ENCODE measurements at regions not wholly inside any gene's neighbourhood (a gene's known extent, or its start where the extent isn't known, plus 50 kb on each side); places are given as distances from the start of the nearest gene placed in this dataset.
"Not testable (repeated sequence)": the region's sequence is repeated elsewhere in the genome, so short reads cannot be mapped to it uniquely, and the experiment has no call there.

GRCh38 chr2:67579806-67580205, 182.7 kb downstream of the ETAA1 start:
- no peaks in the 10 kb centered on the region for H3K36me3 ChIP-seq (ENCODE audit: control insufficient read depth, insufficient read depth, low read length)
- WGBS (ENCODE audit: insufficient coverage) = 60% methylated on average over 1 of the region's 1 CpG
- no peak overlapping the region for H3K4me3 ChIP-seq (ENCODE audit: low read length)
- H3K36me3 Mint-ChIP-seq = peaks cover 14% of the 10 kb centered on the region
- TF ChIP-seq CTCF (IDR thresholded peaks at IDR 0.05) = no peak
- H3K27ac Mint-ChIP-seq = no peak overlapping the region
- no peak for ATAC-seq
- H3K27me3 Mint-ChIP-seq (ENCODE audit: low read depth in 2 of 2) = no peaks in the 10 kb centered on the region
- intact Hi-C loops (cut with micrococcal nuclease) = no loop called here
- H3K4me3 Mint-ChIP-seq = no peak overlapping the region
- no peaks in the 10 kb centered on the region for H3K4me1 ChIP-seq (ENCODE audit: control insufficient read depth, insufficient read depth, low read length)
- H3K9me3 Mint-ChIP-seq = peaks cover 4 to 5% of the 10 kb centered on the region in 2 donors
- no peak for DNase-seq
- peaks cover 8% of the 10 kb centered on the region for H3K9me3 ChIP-seq (ENCODE audit: control insufficient read depth, insufficient read depth, low read length)
- peaks cover 8 to 9% of the 10 kb centered on the region in 2 donors for H3K4me1 Mint-ChIP-seq
- H3K27ac ChIP-seq (ENCODE audit: low read length) = no peak overlapping the region
- no peaks in the 10 kb centered on the region for H3K27me3 ChIP-seq (ENCODE audit: control insufficient read depth, insufficient read depth, low read length)

GRCh38 chr2:67581751-67582150, 184.6 kb downstream of the ETAA1 start:
- no peaks in the 10 kb centered on the region for H3K4me1 ChIP-seq (ENCODE audit: control insufficient read depth, insufficient read depth, low read length)
- H3K27ac ChIP-seq (ENCODE audit: low read length) = no peak overlapping the region
- peaks cover 19% of the 10 kb centered on the region in 2 donors for H3K9me3 Mint-ChIP-seq
- peaks cover 32% of the 10 kb centered on the region for H3K36me3 Mint-ChIP-seq
- H3K27me3 ChIP-seq (ENCODE audit: control insufficient read depth, insufficient read depth, low read length) = no peaks in the 10 kb centered on the region
- DNase-seq (no peak), ATAC-seq (no peak)
- TF ChIP-seq CTCF (IDR thresholded peaks at IDR 0.05) = no peak
- H3K27ac Mint-ChIP-seq = no peak overlapping the region
- H3K4me3 ChIP-seq (ENCODE audit: low read length) = no peak overlapping the region
- intact Hi-C loops (cut with micrococcal nuclease) = no loop called here
- no peak overlapping the region for H3K4me3 Mint-ChIP-seq
- H3K27me3 Mint-ChIP-seq (ENCODE audit: low read depth in 2 of 2) = peaks cover 0 to 2% of the 10 kb centered on the region in 2 donors
- peaks cover 8 to 9% of the 10 kb centered on the region in 2 donors for H3K4me1 Mint-ChIP-seq
- H3K36me3 ChIP-seq (ENCODE audit: control insufficient read depth, insufficient read depth, low read length) = no peaks in the 10 kb centered on the region
- H3K9me3 ChIP-seq (ENCODE audit: control insufficient read depth, insufficient read depth, low read length) = peaks cover 10% of the 10 kb centered on the region
- 80% methylated on average over 4 of the region's 7 CpGs for WGBS (ENCODE audit: insufficient coverage)

GRCh38 chr2:67583185-67583584, 186.1 kb downstream of the ETAA1 start:
- Mint-ChIP-seq H3K4me3 (no peak overlapping the region), H3K27me3 (ENCODE audit: low read depth in 2 of 2) (peaks cover 0 to 2% of the 10 kb centered on the region in 2 donors), H3K4me1 (peaks cover 8 to 9% of the 10 kb centered on the region in 2 donors), H3K9me3 (peaks cover 17 to 23% of the 10 kb centered on the region in 2 donors), H3K36me3 (peaks cover 32% of the 10 kb centered on the region), H3K27ac (no peak overlapping the region)
- H3K9me3 ChIP-seq (ENCODE audit: control insufficient read depth, insufficient read depth, low read length) = peaks cover 10% of the 10 kb centered on the region
- DNase-seq (no peak), ATAC-seq (no peak)
- no peaks in the 10 kb centered on the region for H3K27me3 ChIP-seq (ENCODE audit: control insufficient read depth, insufficient read depth, low read length)
- WGBS (ENCODE audit: insufficient coverage) = 100% methylated on average over 1 of the region's 2 CpGs
- H3K4me1 ChIP-seq (ENCODE audit: control insufficient read depth, insufficient read depth, low read length) = no peaks in the 10 kb centered on the region
- H3K27ac ChIP-seq (ENCODE audit: low read length) = no peak overlapping the region
- H3K4me3 ChIP-seq (ENCODE audit: low read length) = no peak overlapping the region
- TF ChIP-seq CTCF (IDR thresholded peaks at IDR 0.05) = no peak
- intact Hi-C loops (cut with micrococcal nuclease) = no loop called here
- no peaks in the 10 kb centered on the region for H3K36me3 ChIP-seq (ENCODE audit: control insufficient read depth, insufficient read depth, low read length)

GRCh38 chr2:67585400-67585799, 188.3 kb downstream of the ETAA1 start:
- no peak overlapping the region for H3K27ac Mint-ChIP-seq
- DNase-seq (no peak), ATAC-seq (no peak)
- Histone ChIP-seq H3K4me3 (ENCODE audit: low read length) (no peak overlapping the region), H3K27ac (ENCODE audit: low read length) (no peak overlapping the region), H3K9me3 (ENCODE audit: control insufficient read depth, insufficient read depth, low read length) (peaks cover 10% of the 10 kb centered on the region), H3K36me3 (ENCODE audit: control insufficient read depth, insufficient read depth, low read length) (no peaks in the 10 kb centered on the region), H3K4me1 (ENCODE audit: control insufficient read depth, insufficient read depth, low read length) (no peaks in the 10 kb centered on the region), H3K27me3 (ENCODE audit: control insufficient read depth, insufficient read depth, low read length) (no peaks in the 10 kb centered on the region)
- peaks cover 0 to 8% of the 10 kb centered on the region in 2 donors for H3K27me3 Mint-ChIP-seq (ENCODE audit: low read depth in 2 of 2)
- H3K4me3 Mint-ChIP-seq = no peak overlapping the region
- H3K9me3 Mint-ChIP-seq = peaks cover 20 to 28% of the 10 kb centered on the region in 2 donors
- intact Hi-C loops (cut with micrococcal nuclease) = no loop called here
- H3K4me1 Mint-ChIP-seq = no peaks in the 10 kb centered on the region
- H3K36me3 Mint-ChIP-seq = peaks cover 32% of the 10 kb centered on the region
- no peak for TF ChIP-seq CTCF (IDR thresholded peaks at IDR 0.05)

GRCh38 chr2:67589121-67589520, 192.0 kb downstream of the ETAA1 start:
- H3K9me3 ChIP-seq (ENCODE audit: control insufficient read depth, insufficient read depth, low read length); H3K4me3 ChIP-seq (ENCODE audit: low read length); ATAC-seq; intact Hi-C loops (cut with micrococcal nuclease); DNase-seq; H3K4me1 ChIP-seq (ENCODE audit: control insufficient read depth, insufficient read depth, low read length); H3K4me3 Mint-ChIP-seq; H3K27me3 ChIP-seq (ENCODE audit: control insufficient read depth, insufficient read depth, low read length); H3K27ac ChIP-seq (ENCODE audit: low read length); H3K4me1 Mint-ChIP-seq; H3K27ac Mint-ChIP-seq; H3K36me3 ChIP-seq (ENCODE audit: control insufficient read depth, insufficient read depth, low read length): not testable (repeated sequence)
- Mint-ChIP-seq H3K9me3 (peaks cover 22 to 32% of the 10 kb centered on the region in 2 donors), H3K36me3 (peaks cover 25% of the 10 kb centered on the region), H3K27me3 (ENCODE audit: low read depth in 2 of 2) (peaks cover 0 to 11% of the 10 kb centered on the region in 2 donors)
- WGBS (ENCODE audit: insufficient coverage) = 89% methylated on average over 6 of the region's 6 CpGs

- H3K27ac ChIP-seq (ENCODE audit: low read length); H3K4me3 Mint-ChIP-seq; H3K4me1 Mint-ChIP-seq; H3K27ac Mint-ChIP-seq; DNase-seq; H3K36me3 ChIP-seq (ENCODE audit: control insufficient read depth, insufficient read depth, low read length); H3K9me3 ChIP-seq (ENCODE audit: control insufficient read depth, insufficient read depth, low read length); H3K36me3 Mint-ChIP-seq; intact Hi-C loops (cut with micrococcal nuclease); ATAC-seq; H3K27me3 ChIP-seq (ENCODE audit: control insufficient read depth, insufficient read depth, low read length); H3K4me3 ChIP-seq (ENCODE audit: low read length); H3K4me1 ChIP-seq (ENCODE audit: control insufficient read depth, insufficient read depth, low read length): not testable (repeated sequence)
- H3K27me3 Mint-ChIP-seq (ENCODE audit: low read depth in 2 of 2) = peaks cover 11 to 22% of the 10 kb centered on the region in 2 donors
- peaks cover 5 to 12% of the 10 kb centered on the region in 2 donors for H3K9me3 Mint-ChIP-seq
Measured at GRCh38 chr2:67594522-67594921, 197.4 kb downstream of the ETAA1 start.

All from natural killer cell (primary cell).